ENCODE measurements at regions not wholly inside any gene's neighbourhood (a gene's known extent, or its start where the extent isn't known, plus 50 kb on each side); places are given as distances from the start of the nearest gene placed in this dataset.

DNA sequence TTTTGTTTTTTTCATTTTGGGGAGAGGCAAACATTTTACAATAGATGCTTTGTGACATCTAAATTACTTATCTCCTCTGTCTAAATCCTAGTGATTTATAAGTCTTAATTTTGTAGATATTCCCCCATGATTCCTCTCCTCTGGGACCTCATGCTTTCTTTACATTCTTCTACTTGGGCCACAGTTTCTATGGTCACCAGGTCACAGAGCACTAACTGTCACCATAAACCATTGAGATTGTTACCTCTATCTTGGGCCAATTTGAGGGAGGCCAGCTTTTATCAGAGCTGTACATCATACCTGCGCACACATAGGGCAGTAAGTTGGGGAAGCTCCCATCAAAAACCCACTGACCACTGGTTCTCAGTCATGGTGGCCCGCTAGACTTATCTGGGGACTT is 582.1 kb upstream of the SALL1 start:
- DNase-seq (ENCODE audit: low read depth in 2 of 2), result no peak

DNA sequence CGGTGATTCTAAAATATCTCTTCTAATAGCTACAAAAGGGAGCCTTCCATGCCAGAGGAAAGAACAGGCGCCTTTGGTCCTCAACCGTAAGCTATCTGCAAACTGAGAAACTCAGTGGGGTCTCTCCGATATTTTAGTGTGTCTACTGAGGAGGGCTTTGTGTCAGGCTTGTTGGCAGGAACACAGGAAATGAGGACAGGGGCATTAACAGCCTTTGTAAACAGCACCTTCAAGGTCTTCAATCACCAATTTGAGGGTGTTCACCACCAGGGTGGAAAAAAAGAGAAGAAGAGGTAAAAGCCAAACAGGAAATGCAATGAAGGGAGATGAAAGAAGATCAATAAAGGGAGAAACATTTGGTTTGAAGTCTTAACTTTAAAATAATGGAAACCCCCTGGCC is 580.1 kb upstream of the SALL1 start:
- no peak for DNase-seq (ENCODE audit: low read depth in 2 of 2)

DNA sequence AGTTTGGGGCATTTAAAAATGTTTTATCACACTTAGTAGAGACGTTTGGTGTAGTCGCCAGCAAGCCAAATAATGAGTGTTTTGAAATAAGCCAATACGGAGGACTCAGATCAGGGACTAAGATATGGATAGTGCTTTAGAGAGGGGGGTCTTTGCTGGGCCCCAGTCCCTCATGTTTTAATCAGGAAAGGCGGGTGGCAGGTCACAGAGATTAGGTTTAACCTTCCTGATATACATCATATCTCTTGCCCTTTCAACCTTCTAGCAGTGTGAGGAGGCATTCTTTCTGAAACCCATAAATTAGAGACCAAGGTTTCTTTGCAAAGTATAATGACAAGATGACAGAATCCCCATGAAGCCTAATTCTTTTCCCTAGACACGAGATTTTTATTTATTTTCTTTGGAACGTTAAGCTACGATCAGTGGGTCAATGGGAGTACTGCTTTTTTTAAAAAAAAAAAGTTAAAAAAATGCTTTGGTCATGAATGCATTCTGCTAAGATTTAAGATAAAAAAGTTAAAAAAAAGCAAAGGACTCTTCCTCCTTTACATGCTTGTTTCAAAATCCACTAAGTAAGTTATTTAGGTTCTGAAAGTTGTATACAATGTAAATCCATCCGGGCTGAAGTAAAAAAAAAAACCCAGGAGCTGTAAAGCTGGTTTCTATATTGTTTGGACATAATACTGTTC is 572.1 kb upstream of the SALL1 start:
- no peak for DNase-seq (ENCODE audit: low read depth in 2 of 2)

DNA sequence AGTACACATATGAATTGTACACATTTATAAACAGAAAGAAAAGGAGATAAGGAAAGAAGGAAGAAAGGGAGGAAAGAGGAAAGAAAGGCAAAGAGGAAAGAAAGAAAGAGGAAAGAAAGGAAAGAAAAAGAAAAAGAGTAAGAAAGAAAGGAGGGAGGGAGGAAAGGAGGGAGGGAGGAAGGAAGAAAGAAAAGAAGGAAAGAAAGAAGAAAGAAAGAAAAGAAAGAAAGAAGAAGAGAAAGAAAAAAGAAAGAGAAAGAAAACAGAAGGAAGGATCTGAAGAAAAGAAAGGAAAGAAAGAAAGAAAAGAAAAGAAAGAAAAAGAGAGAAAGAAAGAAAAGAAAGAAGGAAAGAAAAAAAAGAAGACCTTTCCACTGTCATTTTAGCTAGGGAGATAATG is 571.4 kb upstream of the SALL1 start:
- DNase-seq (ENCODE audit: low read depth in 2 of 2), result no peak

DNA sequence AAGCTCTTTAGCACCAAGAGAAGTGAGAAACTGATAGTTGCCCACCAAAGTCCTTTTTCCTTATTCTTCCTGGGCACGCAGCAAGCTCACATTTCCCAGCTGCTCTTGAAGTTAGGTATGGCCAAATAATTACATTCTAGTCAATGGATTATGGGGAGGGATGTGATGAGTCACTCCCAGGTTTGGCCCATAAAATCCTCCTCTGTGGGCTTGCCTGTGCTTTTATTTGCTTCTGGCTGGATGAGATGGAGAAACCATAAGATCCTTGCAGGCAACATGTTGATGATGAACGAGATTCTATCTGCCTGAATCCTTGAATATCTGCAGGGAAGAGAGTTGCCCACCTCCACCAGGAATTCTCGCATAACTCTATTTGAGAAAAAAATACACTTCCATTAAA is 568.3 kb upstream of the SALL1 start:
- DNase-seq (ENCODE audit: low read depth in 2 of 2), result no peak

DNA sequence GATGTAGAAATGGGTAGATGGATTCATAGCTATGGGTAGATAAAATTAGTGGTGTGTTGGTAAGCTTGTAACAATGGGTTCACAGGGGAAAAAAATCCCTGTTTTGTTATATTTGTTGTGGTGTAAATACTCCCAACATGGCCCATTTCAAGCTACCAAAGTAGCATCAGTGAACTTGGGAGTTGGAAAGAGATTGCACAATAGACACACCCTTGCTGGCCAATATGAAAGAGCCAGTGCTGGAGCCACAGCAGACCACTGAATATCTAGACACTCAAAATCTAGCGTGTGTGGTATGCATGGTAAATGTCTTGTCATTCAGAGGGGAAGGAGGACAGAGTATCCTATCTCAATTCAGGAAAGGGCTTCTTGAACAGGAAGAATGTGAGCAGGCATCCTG is 565.1 kb upstream of the SALL1 start:
- no peak for DNase-seq (ENCODE audit: low read depth in 2 of 2)

DNA sequence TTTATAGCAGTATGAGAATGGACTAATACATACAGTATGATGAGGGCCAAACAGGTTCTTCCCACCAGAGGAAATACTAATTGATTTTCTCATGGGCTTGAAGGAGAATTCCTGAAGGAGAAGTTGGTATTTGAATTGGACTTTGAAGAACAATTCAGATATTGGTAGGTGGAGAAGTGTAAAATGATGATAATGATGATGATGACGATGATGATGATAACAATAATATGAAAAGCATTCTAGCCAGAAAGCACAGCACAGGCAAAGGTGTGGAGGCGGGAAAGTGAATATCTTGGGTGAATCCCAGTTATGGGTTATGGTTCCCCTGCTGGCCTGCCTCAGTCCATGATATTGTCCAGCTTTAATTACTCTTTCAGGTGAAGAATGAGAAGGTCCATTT is 562.4 kb upstream of the SALL1 start:
- DNase-seq (ENCODE audit: low read depth in 2 of 2), result no peak

DNA sequence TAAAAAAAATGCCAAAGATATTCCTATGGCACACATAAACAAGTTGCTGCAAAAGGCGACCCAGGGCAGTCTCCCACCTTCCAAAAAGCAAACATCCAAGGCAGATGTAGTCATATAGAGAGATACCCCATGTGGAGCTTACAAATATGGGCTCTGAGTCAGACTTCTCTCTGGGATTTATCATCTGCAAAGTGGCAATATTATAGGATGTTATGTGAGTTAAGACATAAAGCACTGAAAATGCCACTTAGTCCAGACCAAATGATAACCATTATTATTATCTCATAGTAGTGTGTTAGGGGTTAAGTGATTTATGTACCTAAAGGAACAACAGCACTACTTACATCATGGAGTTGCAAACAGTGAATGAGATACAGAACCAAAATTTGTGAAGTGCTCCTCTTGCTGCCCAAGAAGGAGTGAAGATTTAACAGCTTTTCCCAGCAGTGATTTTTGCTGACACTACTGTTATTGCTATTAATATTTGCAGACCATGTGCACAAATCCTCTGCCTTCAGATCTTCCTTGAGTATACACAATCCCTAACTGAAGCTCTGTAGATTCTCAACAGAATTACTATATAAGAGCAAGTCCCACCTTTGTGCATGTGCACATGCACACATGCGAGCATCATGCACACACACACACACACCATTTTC is 560.0 kb upstream of the SALL1 start:
- no peak for DNase-seq (ENCODE audit: low read depth in 2 of 2)

DNA sequence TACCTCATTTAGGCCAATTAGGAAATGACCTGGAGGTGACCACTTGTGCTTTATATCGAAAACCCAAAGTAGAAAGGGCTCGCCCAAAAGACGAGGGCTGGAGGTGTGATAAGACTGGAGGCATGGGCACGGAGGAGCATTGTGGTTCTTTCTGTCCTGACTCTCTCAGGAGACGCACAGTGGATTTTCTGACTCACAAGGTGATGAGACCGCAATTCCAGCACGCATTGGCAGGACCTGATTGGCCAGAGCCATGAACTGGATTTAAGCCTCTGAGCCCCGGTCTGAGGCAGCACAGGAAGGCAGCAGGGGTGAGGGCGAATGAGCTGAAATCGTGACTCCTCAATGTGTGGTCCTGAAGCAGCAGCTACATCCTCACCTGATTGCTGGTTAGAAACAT is 559.1 kb upstream of the SALL1 start:
- DNase-seq (ENCODE audit: low read depth in 2 of 2), result no peak

DNA sequence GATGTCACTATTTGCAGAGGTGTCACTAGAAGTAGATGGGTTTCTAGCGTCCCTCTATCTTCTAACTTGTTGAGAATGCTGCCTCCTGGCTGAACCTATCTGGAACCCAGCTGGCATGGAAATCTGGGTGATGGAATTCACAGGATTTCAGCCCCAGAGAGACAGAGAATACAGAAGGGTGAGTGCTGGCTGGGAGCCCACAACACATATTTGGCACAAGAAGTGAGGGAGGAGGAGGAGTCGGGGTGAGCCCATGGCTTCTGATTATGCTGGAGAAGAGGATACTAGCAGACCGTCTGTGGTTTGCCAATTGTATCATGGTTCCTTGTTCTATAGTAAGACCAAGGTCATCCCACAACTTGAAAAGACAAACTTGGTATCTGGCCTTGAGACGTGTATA is 557.8 kb upstream of the SALL1 start:
- DNase-seq (ENCODE audit: low read depth in 2 of 2), result no peak

DNA sequence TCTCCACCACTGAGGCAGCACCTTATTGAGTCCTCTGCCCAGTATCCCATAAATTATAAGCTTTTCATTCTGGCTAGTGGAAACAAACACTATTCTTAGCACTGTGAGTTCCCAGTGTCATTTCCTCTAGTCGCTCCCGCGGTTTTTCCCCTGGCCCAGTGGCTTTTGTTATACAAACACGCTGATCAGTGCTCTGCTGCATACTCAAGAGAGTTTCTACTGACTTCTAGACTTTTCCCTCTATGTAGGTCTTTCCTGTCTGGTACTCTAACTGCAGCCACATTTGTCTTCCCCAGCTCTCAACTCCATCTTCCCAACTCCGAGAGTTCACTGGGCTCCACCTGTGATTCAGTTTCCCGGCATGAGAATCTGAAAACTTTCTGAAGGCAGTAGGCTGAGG is 556.6 kb upstream of the SALL1 start:
- DNase-seq (ENCODE audit: low read depth in 2 of 2), result no peak

DNA sequence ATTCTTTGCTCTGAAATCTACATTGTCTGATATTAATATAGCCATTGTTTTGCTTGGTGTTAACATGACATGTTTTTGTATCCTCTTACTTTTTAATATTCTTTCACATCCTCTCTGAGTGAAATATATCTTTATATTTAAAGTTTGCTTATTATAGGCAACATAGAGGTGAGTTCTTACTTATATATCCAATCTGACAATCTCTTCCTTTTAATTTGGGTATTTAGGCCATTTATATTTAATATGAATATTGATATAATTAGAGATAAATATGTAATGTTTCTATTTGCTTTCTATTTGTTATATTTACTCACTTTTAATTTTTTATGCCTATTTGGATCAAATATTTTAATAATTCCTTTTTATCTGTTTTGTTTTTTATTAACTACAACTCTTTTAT is 554.1 kb upstream of the SALL1 start:
- no peak for DNase-seq (ENCODE audit: low read depth in 2 of 2)

DNA sequence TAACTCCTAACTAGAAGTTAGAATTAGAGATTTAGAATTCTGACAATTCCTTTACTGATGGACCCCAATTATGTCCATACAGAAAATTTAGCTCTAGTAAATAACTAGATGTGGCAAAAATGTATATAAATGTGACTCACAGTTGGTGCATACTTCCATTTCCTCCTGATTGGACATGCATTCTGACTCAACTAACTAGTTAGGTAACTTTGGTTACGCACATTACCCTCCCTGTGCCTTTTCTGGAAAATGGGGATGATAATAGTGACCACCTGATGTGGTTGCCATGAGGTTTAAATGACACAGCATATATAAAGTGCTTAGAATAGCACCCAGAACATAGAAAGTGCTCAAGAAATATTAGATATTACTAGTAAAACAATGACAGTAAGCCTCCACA is 550.0 kb upstream of the SALL1 start:
- no peak for DNase-seq (ENCODE audit: low read depth in 2 of 2)

DNA sequence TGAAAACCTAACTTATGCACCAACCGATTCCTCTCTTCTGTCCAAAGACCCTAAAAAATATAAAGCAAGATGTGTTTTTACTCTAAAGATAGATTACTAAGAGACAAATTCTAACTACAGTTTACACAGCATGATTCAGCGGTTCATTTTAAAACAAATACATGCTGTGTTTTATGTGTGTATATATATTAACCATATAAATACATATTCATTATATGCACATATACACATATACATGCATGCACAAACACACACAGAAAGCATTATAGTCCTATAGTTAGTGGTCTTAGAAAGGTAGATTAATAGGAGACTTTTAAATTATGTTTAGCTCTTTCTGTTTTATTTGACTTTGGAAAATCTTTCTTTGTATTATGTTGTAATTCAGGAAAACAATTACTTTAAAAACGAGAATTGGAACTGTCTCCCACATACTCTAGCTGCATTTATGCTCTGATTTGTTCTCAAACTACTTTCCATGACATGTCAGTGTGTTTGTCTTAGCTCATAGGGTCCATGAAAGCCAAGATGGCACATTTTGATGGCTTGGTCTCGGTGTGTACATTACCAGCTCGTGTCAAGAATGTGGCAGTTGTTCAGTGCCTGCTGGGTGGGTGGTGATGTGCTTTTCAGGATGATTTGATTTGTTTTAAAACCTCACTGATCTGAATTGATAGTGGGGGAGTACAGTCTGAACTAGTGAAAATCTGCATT is 548.8 kb upstream of the SALL1 start:
- DNase-seq (ENCODE audit: low read depth in 2 of 2), result no peak

DNA sequence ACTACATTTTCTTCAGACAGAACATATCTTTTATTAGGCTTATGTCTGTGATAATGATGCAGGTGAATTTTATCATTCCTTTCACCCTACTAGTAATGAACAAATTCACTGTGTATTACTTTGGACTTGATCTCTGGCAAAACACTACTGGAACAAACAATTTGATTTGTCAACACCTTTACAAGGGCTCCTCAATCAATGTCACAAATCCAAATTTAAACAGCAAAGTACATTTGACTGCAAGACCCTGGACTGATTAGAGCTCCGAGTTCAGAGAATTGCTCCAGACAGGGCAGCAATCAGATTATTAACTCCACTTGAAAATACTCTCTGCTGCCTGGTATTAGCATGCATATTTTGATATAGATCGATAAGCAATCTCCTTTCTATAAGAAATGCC is 547.6 kb upstream of the SALL1 start:
- DNase-seq (ENCODE audit: low read depth in 2 of 2), result no peak

DNA sequence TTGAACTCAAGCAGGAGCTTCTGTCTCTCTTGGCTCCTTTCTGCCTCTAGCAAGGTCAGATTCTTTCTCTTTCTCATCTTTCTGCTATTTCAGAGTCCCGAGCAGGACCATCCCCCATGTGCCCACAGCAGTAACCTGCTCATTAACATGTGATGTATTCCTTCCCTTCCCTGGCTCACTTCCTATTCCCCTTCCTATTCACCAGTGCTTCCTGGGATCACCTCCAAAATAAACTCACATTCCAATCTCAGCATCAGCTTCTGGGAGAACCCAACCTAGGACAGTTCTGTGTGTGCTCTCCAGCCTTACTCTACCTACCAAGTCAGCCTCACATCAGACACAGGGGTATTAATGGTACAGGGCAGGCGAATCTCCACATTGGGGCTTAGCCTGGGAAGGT is 546.4 kb upstream of the SALL1 start:
- no peak for DNase-seq (ENCODE audit: low read depth in 2 of 2)

DNA sequence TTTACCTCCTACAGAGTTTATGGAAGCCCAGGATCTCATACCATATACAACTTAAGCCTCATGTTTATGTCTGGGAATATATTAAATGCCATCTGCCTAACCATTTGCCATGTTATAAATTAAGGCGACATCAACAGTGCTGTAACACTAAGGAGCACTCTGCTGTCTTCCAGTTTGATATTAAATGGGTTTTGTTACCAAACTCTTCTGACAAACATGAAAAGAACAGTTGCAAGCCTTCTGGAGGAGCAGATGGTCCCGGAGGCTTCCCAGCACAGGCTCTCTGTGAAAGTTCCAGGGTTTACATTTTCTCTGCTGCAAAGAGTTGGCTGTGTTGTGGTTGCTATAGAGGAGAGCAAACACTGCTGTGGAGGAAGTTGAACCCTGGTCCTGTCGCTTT is 545.3 kb upstream of the SALL1 start:
- no peak for DNase-seq (ENCODE audit: low read depth in 2 of 2)

DNA sequence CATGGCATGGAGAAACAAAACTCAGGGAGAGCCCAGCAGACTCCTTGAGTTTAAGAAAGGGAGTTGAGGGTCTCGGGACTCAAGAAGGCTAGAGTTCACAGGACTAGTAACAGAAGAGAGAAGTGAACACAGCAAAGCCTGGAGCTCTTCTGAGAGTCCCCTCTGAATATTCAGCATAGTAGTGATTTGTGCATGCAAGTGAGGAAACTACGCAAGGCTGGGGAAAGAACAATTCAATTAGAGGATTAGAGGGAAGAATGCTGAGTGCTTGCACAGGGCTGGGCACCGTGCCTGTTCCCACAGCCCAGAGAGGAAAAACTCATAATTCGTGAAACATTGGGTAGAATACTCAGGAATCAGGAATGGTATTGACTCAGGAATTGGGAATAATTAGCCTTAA is 540.0 kb upstream of the SALL1 start:
- DNase-seq (ENCODE audit: low read depth in 2 of 2), result no peak

DNA sequence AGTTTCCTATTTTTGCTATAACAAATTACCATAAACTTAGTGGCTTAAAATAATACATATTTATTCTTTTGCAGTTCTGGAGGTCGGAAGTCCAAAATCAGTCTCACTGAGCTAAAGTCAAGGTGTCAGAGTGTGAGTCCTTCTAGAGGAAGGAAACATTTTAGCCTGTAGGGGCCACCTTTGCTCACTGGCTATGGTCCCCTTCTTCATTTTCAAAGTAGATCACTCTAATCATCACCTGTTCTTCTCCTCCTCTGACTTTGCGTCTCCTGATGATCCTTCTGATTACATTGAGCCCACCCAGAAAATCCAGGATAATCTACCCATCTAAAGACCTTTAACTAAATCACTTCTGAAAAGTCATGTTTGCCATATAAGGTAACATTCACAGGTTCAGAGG is 534.4 kb upstream of the SALL1 start:
- no peak for DNase-seq (ENCODE audit: low read depth in 2 of 2)

DNA sequence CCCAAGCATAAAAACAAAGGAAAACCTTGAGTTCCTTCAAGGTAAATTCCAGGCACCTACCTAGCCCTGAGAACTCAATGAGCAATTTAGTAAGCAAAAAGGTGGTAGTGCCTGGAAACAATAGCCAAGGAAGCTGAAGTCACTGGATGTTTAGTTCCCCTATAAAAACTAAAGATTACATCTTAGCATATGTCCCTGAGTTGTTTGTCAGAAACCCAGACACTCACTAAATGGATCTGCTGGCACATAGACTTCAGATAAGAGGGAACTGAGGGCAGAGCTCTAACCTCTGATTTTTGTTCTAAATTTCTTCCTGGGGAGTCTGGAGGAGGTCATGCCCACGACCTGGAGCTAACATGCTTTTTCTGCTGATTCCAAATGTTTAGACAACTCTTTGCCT is 532.8 kb upstream of the SALL1 start:
- no peak for DNase-seq (ENCODE audit: low read depth in 2 of 2)

DNA sequence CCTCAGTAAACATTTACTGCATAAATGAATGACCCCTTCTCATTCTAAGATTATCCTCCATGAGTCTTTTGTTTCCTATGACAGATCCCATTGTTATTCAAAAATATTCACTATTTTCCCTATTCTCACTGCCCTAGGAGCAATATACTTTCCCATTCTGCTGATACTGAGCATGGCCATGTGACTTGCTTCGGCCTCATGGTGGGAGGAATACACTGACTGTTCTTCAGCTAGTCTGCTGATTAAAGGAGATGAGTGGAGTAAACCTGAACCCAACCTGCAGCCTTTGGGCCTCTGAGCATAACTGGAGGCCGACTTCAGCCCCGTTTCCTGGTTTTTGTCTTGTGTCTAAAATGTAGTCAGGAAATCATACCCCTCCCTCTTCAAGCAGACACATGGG is 531.8 kb upstream of the SALL1 start:
- no peak for DNase-seq (ENCODE audit: low read depth in 2 of 2)

DNA sequence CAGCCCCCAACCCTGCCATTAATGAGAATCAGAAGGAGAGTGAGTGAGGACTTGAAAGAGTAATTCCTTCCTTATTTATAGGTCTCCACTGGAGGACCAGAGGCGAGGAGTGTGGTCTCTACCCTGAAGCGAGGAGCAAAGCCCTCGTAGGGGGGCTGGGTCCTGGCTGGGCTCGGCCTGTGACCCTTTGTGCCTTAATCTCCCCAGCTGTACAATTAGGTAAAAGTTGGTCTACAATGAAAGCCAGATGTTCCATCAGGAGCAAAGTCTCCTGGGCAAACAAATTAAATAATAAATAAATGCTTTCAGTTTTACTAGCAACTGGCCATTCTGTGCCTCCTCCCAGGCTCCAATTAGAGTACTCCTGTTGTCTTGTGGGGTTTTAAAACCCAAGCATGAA is 523.5 kb upstream of the SALL1 start:
- DNase-seq (ENCODE audit: low read depth in 2 of 2), result no peak

DNA sequence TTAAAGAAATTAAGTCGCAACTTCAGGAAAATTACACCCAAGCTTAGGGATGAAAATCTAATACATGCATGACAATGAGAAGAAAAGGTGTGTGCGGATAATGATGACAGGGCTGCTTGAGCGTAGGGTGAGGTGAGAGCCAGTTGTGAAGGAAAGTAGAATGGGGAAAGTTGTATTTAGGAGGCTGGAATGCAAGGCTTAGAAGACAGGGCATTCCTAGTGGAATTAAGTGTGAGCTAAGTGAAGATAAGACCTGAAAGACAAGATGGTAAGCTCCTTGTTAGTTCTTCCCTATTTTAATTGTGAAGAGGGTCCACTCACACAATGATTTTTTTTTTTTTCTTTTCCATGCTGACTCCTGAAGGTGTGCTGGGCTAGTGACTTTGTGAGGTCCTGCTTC is 519.5 kb upstream of the SALL1 start:
- DNase-seq (ENCODE audit: low read depth in 2 of 2), result no peak

Measured in fibroblast of skin of left biceps (primary cell).